IMR-90 (cell line): ENCODE measurements at regions not wholly inside any gene's neighbourhood (a gene's known extent, or its start where the extent isn't known, plus 50 kb on each side); places are given as distances from the start of the nearest gene placed in this dataset.
"Not testable (repeated sequence)": the region's sequence is repeated elsewhere in the genome, so short reads cannot be mapped to it uniquely, and the experiment has no call there.

Experiments used
- CEBPB ChIP-seq: IDR thresholded peaks from 2 replicates; pipeline ENCODE4 v1.6.1; 2012; ENCODE audit warnings: low read depth, low read length, improper control_type of control experiment
- CHD1 ChIP-seq: IDR thresholded peaks from 2 replicates; pipeline ENCODE4 v1.6.1; 2012; ENCODE audit warnings: low read depth, low read length, improper control_type of control experiment
- CTCF ChIP-seq: conservative IDR thresholded peaks from 2 replicates; pipeline ENCODE4 v1.5.1; 2012; ENCODE audit warnings: mild to moderate bottlenecking, low read depth, low read length, improper control_type of control experiment
- ELK1 ChIP-seq: fragments of 150-350 bp; IDR thresholded peaks from 2 replicates; pipeline ENCODE4 v1.6.1; 2016; ENCODE audit warnings: low read depth, mild to moderate bottlenecking, low read length, moderate library complexity, borderline replicate concordance
- MAZ ChIP-seq: IDR thresholded peaks from 2 replicates; pipeline ENCODE4 v1.6.1; 2012; ENCODE audit warnings: low read depth, mild to moderate bottlenecking, low read length, improper control_type of control experiment, moderate library complexity, borderline replicate concordance
- POLR2A ChIP-seq: IDR thresholded peaks from 2 replicates; pipeline ENCODE4 v1.6.1; 2012; ENCODE audit warnings: mild to moderate bottlenecking, low read depth, low read length
- RAD21 ChIP-seq: IDR thresholded peaks from 2 replicates; pipeline ENCODE4 v1.6.1; 2012; ENCODE audit warnings: low read length, improper control_type of control experiment
- RCOR1 ChIP-seq: IDR thresholded peaks from 2 replicates; pipeline ENCODE4 v1.6.1; 2012; ENCODE audit warnings: mild to moderate bottlenecking, low read length, improper control_type of control experiment; ENCODE audit not compliant: insufficient replicate concordance
- SMC3 ChIP-seq: fragments of 150-350 bp; IDR thresholded peaks from 2 replicates; pipeline ENCODE4 v1.6.1; 2016; ENCODE audit warnings: low read depth, mild to moderate bottlenecking, antibody characterized with exemption, low read length, moderate library complexity
- USF2 ChIP-seq: fragments of 150-350 bp; IDR thresholded peaks from 2 replicates; pipeline ENCODE4 v1.6.1; 2017; ENCODE audit warnings: mild to moderate bottlenecking, antibody characterized with exemption, low read length, low read depth

DNA sequence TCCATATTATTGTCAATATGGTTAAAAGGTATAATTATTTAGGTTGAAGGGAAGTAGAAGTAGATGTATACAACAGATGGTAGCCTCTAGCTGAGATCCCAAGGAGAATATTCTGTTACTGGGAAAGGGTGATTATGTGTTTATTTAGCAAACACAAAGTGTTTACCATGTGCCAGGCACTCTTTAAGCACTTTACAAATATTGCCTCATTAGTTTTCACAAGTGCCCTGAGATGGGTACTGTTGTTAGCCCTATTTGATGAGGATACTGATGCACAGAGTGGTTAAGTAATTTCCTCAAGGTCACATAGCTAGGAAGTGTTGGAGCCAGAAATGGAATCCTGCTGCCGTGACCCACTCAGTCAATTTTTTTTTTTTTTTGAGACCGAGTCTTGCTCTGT is 60.3 kb upstream of the NIPA1 start:
- TF ChIP-seq ELK1, SMC3, CHD1, RAD21, USF2, CTCF, RCOR1, CEBPB, MAZ, POLR2A: not testable (repeated sequence)
